IMR-90 (cell line): ENCODE measurements at regions not wholly inside any gene's neighbourhood (a gene's known extent, or its start where the extent isn't known, plus 50 kb on each side); places are given as distances from the start of the nearest gene placed in this dataset.

ENCODE experiments used
- BHLHE40 ChIP-seq: fragments of 150-350 bp; IDR thresholded peaks from 2 replicates; pipeline ENCODE4 v1.6.1; 2016; ENCODE audit warnings: mild to moderate bottlenecking, low read depth, low read length
- CEBPB ChIP-seq: IDR thresholded peaks from 2 replicates; pipeline ENCODE4 v1.6.1; 2012; ENCODE audit warnings: low read depth, low read length, improper control_type of control experiment
- CTCF ChIP-seq: conservative IDR thresholded peaks from 2 replicates; pipeline ENCODE4 v1.5.1; 2012; ENCODE audit warnings: mild to moderate bottlenecking, low read depth, low read length, improper control_type of control experiment
- ELK1 ChIP-seq: fragments of 150-350 bp; IDR thresholded peaks from 2 replicates; pipeline ENCODE4 v1.6.1; 2016; ENCODE audit warnings: low read depth, mild to moderate bottlenecking, low read length, moderate library complexity, borderline replicate concordance
- MAFK ChIP-seq: IDR thresholded peaks from 2 replicates; pipeline ENCODE4 v1.6.1; 2012; ENCODE audit warnings: low read depth, low read length, improper control_type of control experiment
- MAZ ChIP-seq: IDR thresholded peaks from 2 replicates; pipeline ENCODE4 v1.6.1; 2012; ENCODE audit warnings: low read depth, mild to moderate bottlenecking, low read length, improper control_type of control experiment, moderate library complexity, borderline replicate concordance
- MXI1 ChIP-seq: IDR thresholded peaks from 2 replicates; pipeline ENCODE4 v1.6.1; 2012; ENCODE audit warnings: low read depth, mild to moderate bottlenecking, low read length, moderate library complexity, borderline replicate concordance
- NFE2L2 ChIP-seq: fragments of 150-350 bp; IDR thresholded peaks from 2 replicates; pipeline ENCODE4 v1.6.1; 2016; ENCODE audit warnings: low read depth, mild to moderate bottlenecking, low read length
- POLR2A ChIP-seq: IDR thresholded peaks from 2 replicates; pipeline ENCODE4 v1.6.1; 2012; ENCODE audit warnings: mild to moderate bottlenecking, low read depth, low read length
- RAD21 ChIP-seq: IDR thresholded peaks from 2 replicates; pipeline ENCODE4 v1.6.1; 2012; ENCODE audit warnings: low read length, improper control_type of control experiment
- RCOR1 ChIP-seq: IDR thresholded peaks from 2 replicates; pipeline ENCODE4 v1.6.1; 2012; ENCODE audit warnings: mild to moderate bottlenecking, low read length, improper control_type of control experiment; ENCODE audit not compliant: insufficient replicate concordance
- RFX5 ChIP-seq: IDR thresholded peaks from 2 replicates; pipeline ENCODE4 v1.8.0; 2012; ENCODE audit warnings: low read depth, mild to moderate bottlenecking, low read length, moderate library complexity
- SMC3 ChIP-seq: fragments of 150-350 bp; IDR thresholded peaks from 2 replicates; pipeline ENCODE4 v1.6.1; 2016; ENCODE audit warnings: low read depth, mild to moderate bottlenecking, antibody characterized with exemption, low read length, moderate library complexity
- USF2 ChIP-seq: fragments of 150-350 bp; IDR thresholded peaks from 2 replicates; pipeline ENCODE4 v1.6.1; 2017; ENCODE audit warnings: mild to moderate bottlenecking, antibody characterized with exemption, low read length, low read depth

- no peak for TF ChIP-seq CTCF
- no peak for TF ChIP-seq RAD21
- TF ChIP-seq POLR2A = no peak
- no peak for TF ChIP-seq BHLHE40
- no peak for TF ChIP-seq MAZ
- TF ChIP-seq USF2 = no peak
- no peak for TF ChIP-seq ELK1
- no peak for TF ChIP-seq NFE2L2
- no peak for TF ChIP-seq MAFK
- TF ChIP-seq RCOR1 = no peak
- TF ChIP-seq RFX5 = no peak
- TF ChIP-seq SMC3 = no peak
- TF ChIP-seq CEBPB = no peak
- TF ChIP-seq MXI1 = no peak
Observed at GRCh38 chr9:3018071-3018470, 174.2 kb upstream of the PUM3 start.
